Keratinocyte (primary cell): ENCODE measurements at regions not wholly inside any gene's neighbourhood (a gene's known extent, or its start where the extent isn't known, plus 50 kb on each side); places are given as distances from the start of the nearest gene placed in this dataset.

ENCODE experiments used
- EZH2 ChIP-seq: IDR thresholded peaks from one replicate; pipeline ENCODE4 v1.6.1; 2012; ENCODE audit warnings: inconsistent platforms, mild to moderate bottlenecking, low read length, moderate library complexity
- TF ChIP-seq, protein P1 (sequence below), 3 experiments: IDR thresholded peaks in 1 of 3; conservative IDR thresholded peaks in 1 of 3; optimal IDR thresholded peaks in 1 of 3; 2 replicates in 2 of 3; 3 replicates in 1 of 3; pipeline versions ENCODE3 to v1.5.1; 2011; ENCODE audit warnings: low read length in 3 of 3, mild to moderate bottlenecking in 3 of 3, moderate library complexity in 2 of 3, control low read depth in 1 of 3, inconsistent platforms in 1 of 3; ENCODE audit not compliant: insufficient read depth in 2 of 3; ENCODE audit errors: extremely low read depth in 1 of 3

DNA sequence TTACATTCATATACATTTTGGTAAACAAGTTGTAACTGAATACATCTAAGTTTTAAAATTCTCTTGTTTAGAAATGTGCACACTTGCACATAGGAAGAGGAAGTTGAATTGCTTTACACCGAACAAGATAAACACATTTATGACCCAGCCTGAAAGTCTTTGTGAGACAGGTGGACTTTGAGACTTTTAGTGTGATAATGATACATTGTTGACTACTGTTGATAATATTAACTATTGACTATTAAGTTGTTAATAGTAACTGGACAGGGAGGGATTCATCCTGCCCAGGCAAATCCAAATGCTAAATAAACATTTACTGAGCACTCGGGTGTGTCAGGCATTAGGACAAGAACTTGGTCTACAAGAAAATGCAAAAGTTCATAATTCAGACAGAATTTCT, 68.0 kb downstream of the AVPR1A start:
- TF ChIP-seq, protein P1, sequence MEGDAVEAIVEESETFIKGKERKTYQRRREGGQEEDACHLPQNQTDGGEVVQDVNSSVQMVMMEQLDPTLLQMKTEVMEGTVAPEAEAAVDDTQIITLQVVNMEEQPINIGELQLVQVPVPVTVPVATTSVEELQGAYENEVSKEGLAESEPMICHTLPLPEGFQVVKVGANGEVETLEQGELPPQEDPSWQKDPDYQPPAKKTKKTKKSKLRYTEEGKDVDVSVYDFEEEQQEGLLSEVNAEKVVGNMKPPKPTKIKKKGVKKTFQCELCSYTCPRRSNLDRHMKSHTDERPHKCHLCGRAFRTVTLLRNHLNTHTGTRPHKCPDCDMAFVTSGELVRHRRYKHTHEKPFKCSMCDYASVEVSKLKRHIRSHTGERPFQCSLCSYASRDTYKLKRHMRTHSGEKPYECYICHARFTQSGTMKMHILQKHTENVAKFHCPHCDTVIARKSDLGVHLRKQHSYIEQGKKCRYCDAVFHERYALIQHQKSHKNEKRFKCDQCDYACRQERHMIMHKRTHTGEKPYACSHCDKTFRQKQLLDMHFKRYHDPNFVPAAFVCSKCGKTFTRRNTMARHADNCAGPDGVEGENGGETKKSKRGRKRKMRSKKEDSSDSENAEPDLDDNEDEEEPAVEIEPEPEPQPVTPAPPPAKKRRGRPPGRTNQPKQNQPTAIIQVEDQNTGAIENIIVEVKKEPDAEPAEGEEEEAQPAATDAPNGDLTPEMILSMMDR (optimal IDR thresholded peaks at IDR 0.05 in 1 of 3, IDR thresholded peaks at IDR 0.05 in 1 of 3, conservative IDR thresholded peaks at IDR 0.05 in 1 of 3; ENCODE audit: extremely low read depth in 1 of 3, insufficient read depth in 2 of 3, low read length in 3 of 3) = no peak
- no peak for TF ChIP-seq EZH2
